ENCODE measurements at regions not wholly inside any gene's neighbourhood (a gene's known extent, or its start where the extent isn't known, plus 50 kb on each side); places are given as distances from the start of the nearest gene placed in this dataset.

GRCh38 chr2:129799036-129799958, 180.2 kb upstream of the RAB6C start:
- H3K4me3 ChIP-seq (ENCODE audit: low read depth, low read length), result no peak overlapping the region
- no peaks in the 10 kb centered on the region for H3K36me3 ChIP-seq (replicated peaks)
- no peak for DNase-seq
- H3K27me3 ChIP-seq (replicated peaks), result no peaks in the 10 kb centered on the region
- TF ChIP-seq CTCF (IDR thresholded peaks at IDR 0.05; ENCODE audit: low read depth, low read length, missing control alignments), result no peak
- no peak overlapping the region for H3K27ac ChIP-seq
- in situ Hi-C loops (cut with HindIII; ENCODE audit: low pct_ligation_motif_present, low sequenced_read_pairs), result no loop called here

- no peak for DNase-seq
- H3K36me3 ChIP-seq (replicated peaks), result no peaks in the 10 kb centered on the region
- H3K4me3 ChIP-seq (ENCODE audit: low read depth, low read length), result no peak overlapping the region
- no peak for TF ChIP-seq CTCF (IDR thresholded peaks at IDR 0.05; ENCODE audit: low read depth, low read length, missing control alignments)
- no peak overlapping the region for H3K27ac ChIP-seq
- in situ Hi-C loops (cut with HindIII; ENCODE audit: low pct_ligation_motif_present, low sequenced_read_pairs), result no loop called here
- H3K27me3 ChIP-seq (replicated peaks), result no peaks in the 10 kb centered on the region
These were observed 179.2 kb upstream of the RAB6C start for GRCh38 chr2:129800285-129800684.

GRCh38 chr2:129800686-129801085, 178.8 kb upstream of the RAB6C start:
- H3K27me3 ChIP-seq (replicated peaks), result no peaks in the 10 kb centered on the region
- H3K36me3 ChIP-seq (replicated peaks), result no peaks in the 10 kb centered on the region
- in situ Hi-C loops (cut with HindIII; ENCODE audit: low pct_ligation_motif_present, low sequenced_read_pairs), result no loop called here
- TF ChIP-seq CTCF (IDR thresholded peaks at IDR 0.05; ENCODE audit: low read depth, low read length, missing control alignments), result no peak
- DNase-seq, result no peak
- no peak overlapping the region for H3K4me3 ChIP-seq (ENCODE audit: low read depth, low read length)
- no peak overlapping the region for H3K27ac ChIP-seq

GRCh38 chr2:129801575-129801974, 177.9 kb upstream of the RAB6C start:
- in situ Hi-C loops (cut with HindIII; ENCODE audit: low pct_ligation_motif_present, low sequenced_read_pairs), result no loop called here
- no peak for TF ChIP-seq CTCF (IDR thresholded peaks at IDR 0.05; ENCODE audit: low read depth, low read length, missing control alignments)
- H3K4me3 ChIP-seq (ENCODE audit: low read depth, low read length), result no peak overlapping the region
- H3K36me3 ChIP-seq (replicated peaks), result no peaks in the 10 kb centered on the region
- no peak overlapping the region for H3K27ac ChIP-seq
- no peaks in the 10 kb centered on the region for H3K27me3 ChIP-seq (replicated peaks)
- peak; percentile 14 for DNase-seq

GRCh38 chr2:129802290-129802689, 177.2 kb upstream of the RAB6C start:
- no peak for DNase-seq
- Histone ChIP-seq H3K27ac (no peak overlapping the region), H3K36me3 (replicated peaks) (no peaks in the 10 kb centered on the region), H3K27me3 (replicated peaks) (no peaks in the 10 kb centered on the region), H3K4me3 (ENCODE audit: low read depth, low read length) (no peak overlapping the region)
- TF ChIP-seq CTCF (IDR thresholded peaks at IDR 0.05; ENCODE audit: low read depth, low read length, missing control alignments), result no peak
- in situ Hi-C loops (cut with HindIII; ENCODE audit: low pct_ligation_motif_present, low sequenced_read_pairs), result no loop called here

Data from brain microvascular endothelial cell (primary cell).